GM18867 (cell line): ENCODE measurements at regions not wholly inside any gene's neighbourhood (a gene's known extent, or its start where the extent isn't known, plus 50 kb on each side); places are given as distances from the start of the nearest gene placed in this dataset.

Experiments
- ATAC-seq: cut with Tn5 transposase; IDR thresholded peaks from one replicate; pipeline ENCODE4 v1.9.1; 2021; ENCODE audit warnings: mild to moderate bottlenecking, moderate library complexity; ENCODE audit not compliant: unreplicated experiment

- ATAC-seq, result no peak
These were observed 68.5 kb upstream of the GATB start for GRCh38 chr4:151829309-151829708.

GRCh38 chr4:151824656-151825055, 63.8 kb upstream of the GATB start:
- ATAC-seq, result no peak

- ATAC-seq, result no peak
These were observed 61.5 kb upstream of the GATB start for GRCh38 chr4:151822331-151822730.

GRCh38 chr4:151820004-151820403, 59.2 kb upstream of the GATB start:
- ATAC-seq, result no peak

GRCh38 chr4:151811403-151811802, 50.6 kb upstream of the GATB start:
- no peak for ATAC-seq
